GM12873 (cell line): ENCODE measurements at regions not wholly inside any gene's neighbourhood (a gene's known extent, or its start where the extent isn't known, plus 50 kb on each side); places are given as distances from the start of the nearest gene placed in this dataset.

Source experiments
- TF ChIP-seq, protein P1 (sequence below): IDR thresholded peaks from 2 replicates; pipeline ENCODE4 v1.5.1; 2012; ENCODE audit warnings: low read depth, mild to moderate bottlenecking, moderate library complexity, low read length, control low read depth; ENCODE audit not compliant: insufficient read depth; ENCODE audit errors: missing control alignments

DNA sequence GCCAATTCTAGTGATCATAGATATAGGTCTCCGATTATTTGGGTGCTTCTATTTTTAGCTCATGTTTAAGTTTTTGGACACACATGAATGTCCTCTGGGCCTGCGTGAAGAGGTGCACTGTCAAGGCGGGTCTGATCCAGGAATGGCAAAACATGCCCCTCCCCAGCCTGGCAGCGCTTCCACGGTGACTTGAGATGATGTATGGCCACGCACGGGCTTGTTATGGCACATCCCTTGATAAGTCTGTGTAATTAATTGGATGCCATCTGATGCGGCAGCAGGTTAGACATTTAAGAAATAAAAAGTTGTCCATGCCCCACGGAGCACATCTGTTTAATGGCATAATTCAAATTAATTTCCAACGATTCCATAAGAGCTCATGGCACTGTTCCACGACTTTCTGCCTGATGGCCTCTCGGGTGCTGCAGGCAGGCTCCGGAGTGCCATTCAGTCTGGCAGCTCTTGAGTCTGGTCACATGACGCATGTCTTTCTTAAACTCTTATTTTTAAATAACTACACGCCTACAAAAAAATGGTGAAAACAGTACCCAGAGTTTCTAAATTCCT is 151.4 kb downstream of the ACKR3 start:
- TF ChIP-seq, protein P1, sequence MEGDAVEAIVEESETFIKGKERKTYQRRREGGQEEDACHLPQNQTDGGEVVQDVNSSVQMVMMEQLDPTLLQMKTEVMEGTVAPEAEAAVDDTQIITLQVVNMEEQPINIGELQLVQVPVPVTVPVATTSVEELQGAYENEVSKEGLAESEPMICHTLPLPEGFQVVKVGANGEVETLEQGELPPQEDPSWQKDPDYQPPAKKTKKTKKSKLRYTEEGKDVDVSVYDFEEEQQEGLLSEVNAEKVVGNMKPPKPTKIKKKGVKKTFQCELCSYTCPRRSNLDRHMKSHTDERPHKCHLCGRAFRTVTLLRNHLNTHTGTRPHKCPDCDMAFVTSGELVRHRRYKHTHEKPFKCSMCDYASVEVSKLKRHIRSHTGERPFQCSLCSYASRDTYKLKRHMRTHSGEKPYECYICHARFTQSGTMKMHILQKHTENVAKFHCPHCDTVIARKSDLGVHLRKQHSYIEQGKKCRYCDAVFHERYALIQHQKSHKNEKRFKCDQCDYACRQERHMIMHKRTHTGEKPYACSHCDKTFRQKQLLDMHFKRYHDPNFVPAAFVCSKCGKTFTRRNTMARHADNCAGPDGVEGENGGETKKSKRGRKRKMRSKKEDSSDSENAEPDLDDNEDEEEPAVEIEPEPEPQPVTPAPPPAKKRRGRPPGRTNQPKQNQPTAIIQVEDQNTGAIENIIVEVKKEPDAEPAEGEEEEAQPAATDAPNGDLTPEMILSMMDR = no peak

- TF ChIP-seq, protein P1 = no peak
Measured at GRCh38 chr2:236724200-236724599, 154.6 kb downstream of the ACKR3 start.

DNA sequence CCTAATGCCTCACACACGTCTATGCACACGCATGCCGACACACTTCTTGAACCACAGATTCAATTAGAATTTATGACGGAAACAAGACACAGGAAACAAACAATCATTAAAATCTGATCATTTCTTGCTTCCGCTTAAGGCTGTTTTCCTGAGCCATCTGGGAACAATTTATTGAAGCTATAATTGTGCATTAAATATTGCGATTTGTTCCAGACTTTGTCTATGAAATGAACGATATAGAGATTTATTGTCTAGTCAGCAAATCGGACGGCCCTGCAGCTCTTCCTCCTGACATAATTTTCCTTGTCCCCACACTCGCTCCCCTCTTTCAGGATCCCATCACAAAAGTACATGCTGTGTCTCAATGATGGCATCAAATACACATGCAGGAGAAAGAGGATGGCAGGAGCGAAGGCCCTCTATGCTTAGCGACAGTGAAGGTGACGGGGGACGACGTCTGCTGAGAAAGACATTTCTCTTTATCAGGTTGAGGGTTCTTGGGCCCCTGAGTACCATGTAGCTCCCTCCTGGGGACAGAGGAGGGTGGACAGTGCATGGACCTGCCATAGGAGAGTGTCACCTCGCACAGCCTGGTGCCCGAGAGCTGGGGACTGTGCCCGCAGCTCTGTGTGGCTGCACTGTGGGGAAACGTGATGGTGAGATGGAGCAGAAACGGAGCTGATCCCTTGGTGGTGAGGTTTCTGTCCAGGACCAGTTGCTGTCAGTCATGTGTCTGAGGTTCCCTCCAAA is 157.3 kb downstream of the ACKR3 start:
- TF ChIP-seq, protein P1 = no peak

GRCh38 chr2:236728916-236729670 is 159.5 kb downstream of the ACKR3 start:
- TF ChIP-seq, protein P1 = no peak

GRCh38 chr2:236730393-236730792 is 160.8 kb downstream of the ACKR3 start:
- TF ChIP-seq, protein P1 = no peak

- TF ChIP-seq, protein P1 = no peak
Measured at GRCh38 chr2:236731767-236732580, 162.3 kb downstream of the ACKR3 start.
